Mononuclear cell (primary cell): ENCODE measurements at regions not wholly inside any gene's neighbourhood (a gene's known extent, or its start where the extent isn't known, plus 50 kb on each side); places are given as distances from the start of the nearest gene placed in this dataset.

Source experiments
- H3K27me3 ChIP-seq: 2 replicates; pipeline ENCODE4 v1.6.0; 2011; ENCODE audit warnings: low read length, control low read depth; ENCODE audit not compliant: insufficient read depth
- H3K4me1 ChIP-seq: 2 replicates; pipeline ENCODE4 v1.5.1; 2011; ENCODE audit warnings: mild to moderate bottlenecking, low read length, control low read depth; ENCODE audit not compliant: insufficient read depth
- H3K4me3 ChIP-seq: 2 replicates; pipeline ENCODE4 v1.5.1; 2011; ENCODE audit warnings: mild to moderate bottlenecking, low read length, moderate library complexity
- H3K9me3 ChIP-seq: 2 replicates; pipeline ENCODE4 v1.5.1; 2011; ENCODE audit warnings: low read depth, mild to moderate bottlenecking, control low read depth, low read length

- no peak overlapping the region for H3K4me3 ChIP-seq
- no peaks in the 10 kb centered on the region for H3K9me3 ChIP-seq
- H3K4me1 ChIP-seq, result no peaks in the 10 kb centered on the region
- peaks cover 50% of the 10 kb centered on the region for H3K27me3 ChIP-seq
Measured at GRCh38 chr12:53803194-53803593, 51.4 kb upstream of the CISTR start.

DNA sequence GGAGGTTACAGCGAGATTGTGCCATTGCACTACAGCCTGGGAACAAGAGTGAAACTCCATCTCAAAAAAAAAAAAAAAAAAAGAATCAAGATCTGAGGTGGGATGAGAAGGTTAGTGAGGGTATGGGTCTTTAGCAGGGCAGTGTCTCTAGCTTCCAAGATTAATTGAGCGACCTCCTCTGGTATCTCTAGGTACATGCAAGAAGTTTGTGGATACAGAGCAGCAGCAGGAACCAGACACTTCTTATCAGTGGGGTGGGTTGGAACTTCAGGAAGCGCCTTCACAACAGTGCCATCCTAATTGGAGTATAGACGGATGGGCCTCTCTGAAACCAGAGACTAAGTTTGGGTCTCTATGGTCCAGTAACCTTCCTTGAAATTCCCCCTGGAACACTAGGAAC lies 51.9 kb upstream of the CISTR start:
- Histone ChIP-seq H3K27me3 (peaks cover 51% of the 10 kb centered on the region), H3K4me3 (no peak overlapping the region), H3K9me3 (no peaks in the 10 kb centered on the region), H3K4me1 (no peaks in the 10 kb centered on the region)

GRCh38 chr12:53804429-53804828 lies 52.6 kb upstream of the CISTR start:
- H3K9me3 ChIP-seq, result no peaks in the 10 kb centered on the region
- peaks cover 51% of the 10 kb centered on the region for H3K27me3 ChIP-seq
- no peak overlapping the region for H3K4me3 ChIP-seq

GRCh38 chr12:53805067-53805466 lies 53.3 kb upstream of the CISTR start:
- Histone ChIP-seq H3K9me3 (no peaks in the 10 kb centered on the region), H3K27me3 (peaks cover 53% of the 10 kb centered on the region), H3K4me3 (no peak overlapping the region), H3K4me1 (no peaks in the 10 kb centered on the region)

More at GRCh38 chr12:53804429-53804828, 52.6 kb upstream of the CISTR start:
- no peaks in the 10 kb centered on the region for H3K4me1 ChIP-seq

GRCh38 chr12:53805791-53806190 lies 54.0 kb upstream of the CISTR start:
- H3K27me3 ChIP-seq, result peaks cover 57% of the 10 kb centered on the region
- no peaks in the 10 kb centered on the region for H3K9me3 ChIP-seq
- H3K4me1 ChIP-seq, result no peaks in the 10 kb centered on the region
- no peak overlapping the region for H3K4me3 ChIP-seq

GRCh38 chr12:53806721-53807120 lies 54.9 kb upstream of the CISTR start:
- Histone ChIP-seq H3K9me3 (no peaks in the 10 kb centered on the region), H3K4me3 (no peak overlapping the region), H3K4me1 (no peaks in the 10 kb centered on the region), H3K27me3 (peaks cover 49% of the 10 kb centered on the region)

GRCh38 chr12:53807322-53807860 lies 55.6 kb upstream of the CISTR start:
- no peaks in the 10 kb centered on the region for H3K4me1 ChIP-seq
- H3K4me3 ChIP-seq, result no peak overlapping the region
- no peaks in the 10 kb centered on the region for H3K9me3 ChIP-seq
- peaks cover 46% of the 10 kb centered on the region for H3K27me3 ChIP-seq

DNA sequence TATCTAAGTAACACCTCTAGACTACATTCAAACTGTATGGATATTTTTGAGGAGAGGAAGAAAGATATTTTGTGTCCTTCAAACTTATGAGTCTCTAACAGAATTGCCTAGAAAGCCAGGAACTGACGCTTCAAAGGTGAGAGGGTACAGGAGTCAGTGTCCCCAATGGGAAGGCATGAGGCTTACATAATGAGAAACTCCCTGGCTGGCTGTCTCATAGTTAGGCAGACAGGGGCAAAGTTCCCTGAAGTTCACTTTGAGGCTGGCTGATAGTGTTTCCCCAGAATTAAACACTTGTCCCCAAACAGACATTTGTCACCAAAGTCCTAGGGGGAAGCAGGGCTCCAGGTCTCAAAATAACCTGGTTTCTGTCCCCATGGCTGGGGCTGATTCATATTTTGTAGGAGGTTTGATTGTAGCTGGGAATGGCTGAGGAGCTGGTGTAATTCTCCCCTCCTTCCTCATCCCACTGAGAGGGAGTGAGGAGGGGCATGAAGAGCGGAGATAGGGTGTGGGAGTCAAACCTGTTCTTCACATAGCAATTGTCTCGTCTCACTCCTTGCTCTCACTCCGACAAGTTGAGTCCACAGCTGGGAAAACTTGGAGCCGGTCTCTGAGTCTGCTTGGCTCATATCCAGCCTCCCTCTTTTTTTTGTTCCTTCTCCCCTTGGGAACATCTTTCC lies 56.4 kb upstream of the CISTR start:
- Histone ChIP-seq H3K27me3 (peaks cover 45% of the 10 kb centered on the region), H3K9me3 (no peaks in the 10 kb centered on the region), H3K4me3 (no peak overlapping the region), H3K4me1 (no peaks in the 10 kb centered on the region)

DNA sequence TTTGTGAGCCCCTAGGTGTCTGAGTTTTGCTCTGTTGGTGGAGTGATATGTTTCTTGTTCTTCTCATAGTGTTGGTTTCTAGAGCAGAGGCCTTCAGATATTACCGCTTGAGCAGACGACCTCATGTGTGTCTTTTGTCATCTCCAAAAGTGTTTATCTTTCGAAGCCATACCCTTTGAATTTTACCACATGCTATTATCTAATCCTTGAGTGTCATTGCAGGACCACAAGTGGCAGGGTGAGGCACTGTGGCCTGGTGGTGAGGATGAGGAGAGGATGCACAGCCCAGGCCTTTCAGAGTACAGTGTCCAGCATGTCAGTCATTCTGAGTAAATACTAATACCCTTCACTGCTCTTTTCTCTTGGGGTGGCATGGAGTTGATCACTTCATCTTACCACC lies 57.2 kb upstream of the CISTR start:
- Histone ChIP-seq H3K9me3 (no peaks in the 10 kb centered on the region), H3K4me3 (no peak overlapping the region)

DNA sequence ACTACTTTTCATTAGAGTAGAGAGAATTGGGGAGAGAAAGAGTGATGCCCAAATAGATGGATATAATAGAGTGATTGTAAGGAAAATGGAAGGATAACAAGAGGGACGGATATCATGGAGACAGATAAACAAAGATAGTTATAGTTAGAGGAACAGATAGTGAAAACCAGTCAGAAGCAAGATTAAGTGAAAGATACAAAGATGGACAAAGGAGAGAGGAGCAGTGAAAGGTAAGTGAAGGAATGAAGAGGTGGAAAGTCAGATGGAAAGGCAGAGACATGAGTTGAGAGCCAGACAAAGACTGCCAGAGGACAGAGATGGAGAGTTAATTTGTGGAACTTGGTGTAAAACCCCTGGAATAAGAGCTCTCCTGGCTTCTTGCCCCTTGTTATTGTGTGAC lies 59.2 kb upstream of the CISTR start:
- Histone ChIP-seq H3K4me1 (no peaks in the 10 kb centered on the region), H3K9me3 (no peaks in the 10 kb centered on the region), H3K4me3 (no peak overlapping the region), H3K27me3 (peaks cover 42% of the 10 kb centered on the region)

More for the DNA sequence above, 57.2 kb upstream of the CISTR start:
- H3K27me3 ChIP-seq, result peaks cover 45% of the 10 kb centered on the region
- H3K4me1 ChIP-seq, result no peaks in the 10 kb centered on the region

- Histone ChIP-seq H3K4me1 (no peaks in the 10 kb centered on the region), H3K27me3 (peaks cover 45% of the 10 kb centered on the region), H3K4me3 (no peak overlapping the region), H3K9me3 (no peaks in the 10 kb centered on the region)
Measured at GRCh38 chr12:53811606-53812005, 59.8 kb upstream of the CISTR start.

- H3K4me1 ChIP-seq, result no peaks in the 10 kb centered on the region
- H3K9me3 ChIP-seq, result no peaks in the 10 kb centered on the region
- H3K27me3 ChIP-seq, result peaks cover 32% of the 10 kb centered on the region
- no peak overlapping the region for H3K4me3 ChIP-seq
Measured at GRCh38 chr12:53816360-53817020, 64.7 kb upstream of the CISTR start.

- no peaks in the 10 kb centered on the region for H3K4me1 ChIP-seq
- H3K9me3 ChIP-seq, result no peaks in the 10 kb centered on the region
- H3K4me3 ChIP-seq, result no peak overlapping the region
- H3K27me3 ChIP-seq, result peaks cover 32% of the 10 kb centered on the region
Measured at GRCh38 chr12:53817021-53817389, 65.2 kb upstream of the CISTR start.

DNA sequence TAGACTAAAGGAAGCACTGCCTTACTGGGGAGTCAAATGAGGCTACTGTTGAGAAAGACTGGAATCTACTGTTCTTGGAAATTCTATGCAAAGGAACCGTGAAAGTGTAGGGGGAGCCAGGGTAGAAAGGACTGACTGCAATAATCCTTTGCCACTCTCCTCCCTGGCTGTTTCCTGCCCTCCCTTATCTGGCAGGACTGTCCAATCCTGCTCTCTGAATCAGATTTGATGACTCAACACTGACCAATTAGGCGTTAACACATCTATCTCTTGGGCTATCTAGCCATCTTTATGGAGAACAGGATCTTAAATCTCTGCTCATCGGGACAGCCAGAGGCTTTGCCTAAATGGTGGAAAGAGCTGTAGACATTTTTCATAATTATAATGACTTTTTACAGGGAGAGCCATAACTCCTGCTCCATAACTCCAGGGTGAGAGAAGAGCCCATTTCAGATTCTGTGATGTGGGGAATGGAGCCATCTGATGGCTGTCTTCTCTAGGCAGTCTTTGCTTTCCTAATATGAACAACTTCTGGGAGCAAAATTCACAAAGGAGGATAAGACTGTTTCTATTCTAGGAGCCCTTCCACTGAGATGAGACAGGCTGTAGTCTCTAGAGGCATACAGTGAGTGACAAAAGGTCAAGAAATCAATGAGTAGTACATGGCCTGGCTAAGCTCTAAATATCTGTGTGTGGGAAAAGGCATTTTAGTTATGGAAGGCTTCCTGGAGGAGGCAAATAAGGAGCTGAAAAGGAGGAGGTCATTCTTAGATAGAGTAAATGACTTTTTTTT lies 68.9 kb upstream of the CISTR start:
- peaks cover 26% of the 10 kb centered on the region for H3K27me3 ChIP-seq
- H3K4me1 ChIP-seq, result no peaks in the 10 kb centered on the region
- no peak overlapping the region for H3K4me3 ChIP-seq
- no peaks in the 10 kb centered on the region for H3K9me3 ChIP-seq

DNA sequence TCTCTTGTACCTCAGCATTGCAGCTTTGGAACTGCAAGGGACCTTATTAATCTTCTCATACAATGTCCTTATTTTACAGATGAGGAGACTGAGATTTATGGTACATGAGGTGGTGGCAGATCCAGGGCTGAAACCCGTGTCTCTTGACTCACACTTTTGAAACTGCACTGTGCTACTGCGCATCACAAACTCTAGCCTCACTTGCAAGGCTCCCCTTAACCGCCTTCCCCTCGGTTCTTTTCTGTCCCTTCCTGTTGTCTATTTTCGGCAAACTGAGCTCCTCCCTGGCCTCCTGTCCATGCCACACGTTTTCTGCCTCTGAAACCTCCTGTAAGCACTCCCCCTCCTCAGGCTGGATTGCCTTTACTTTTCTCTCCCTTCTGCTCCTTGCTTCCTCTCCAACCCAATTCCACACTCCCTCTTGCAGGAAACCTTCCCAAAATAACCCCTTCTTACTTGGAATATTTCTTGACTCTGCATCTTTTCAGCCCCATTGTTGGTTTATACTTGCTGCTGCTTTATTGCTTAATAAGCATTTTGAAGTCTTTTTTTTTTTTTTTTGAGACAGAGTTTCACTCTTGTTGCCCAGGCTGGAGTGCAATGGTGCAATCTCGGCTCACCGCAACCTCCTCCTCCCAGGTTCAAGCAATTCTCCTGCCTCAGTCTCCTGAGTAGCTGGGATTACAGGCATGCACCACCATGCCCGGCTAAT lies 72.4 kb upstream of the CISTR start:
- H3K27me3 ChIP-seq, result peaks cover 20% of the 10 kb centered on the region
- H3K4me3 ChIP-seq, result no peak overlapping the region
- no peaks in the 10 kb centered on the region for H3K4me1 ChIP-seq
- H3K9me3 ChIP-seq, result no peaks in the 10 kb centered on the region
